GM23338 (cell line): ENCODE measurements at regions not wholly inside any gene's neighbourhood (a gene's known extent, or its start where the extent isn't known, plus 50 kb on each side); places are given as distances from the start of the nearest gene placed in this dataset.

Experiments
- ATAC-seq: fragments of 200-7000 bp; cut with Tn5 transposase; 3 replicates; pipeline ENCODE4 v1.9.1; 2020
- DNase-seq: peaks from one replicate; pipeline ENCODE4 v3.0.0-alpha.2; 2015; ENCODE audit warnings: low spot score
- H2AFZ ChIP-seq: fragments of 200-600 bp; sonication (generic); 2 replicates; pipeline ENCODE4 v1.8.0; 2016; ENCODE audit warnings: antibody characterized with exemption, mild to moderate bottlenecking, moderate library complexity
- H3F3A ChIP-seq: fragments of 200-600 bp; sonication (generic); replicated peaks from 2 replicates; pipeline ENCODE4 v1.8.0; 2017; ENCODE audit warnings: antibody characterized with exemption, mixed run types, low read depth
- H3K27ac ChIP-seq: fragments of 200-600 bp; sonication (generic); 2 replicates; pipeline ENCODE4 v1.6.1; 2016; ENCODE audit warnings: low read depth
- H3K27me3 ChIP-seq: fragments of 200-600 bp; sonication (generic); 2 replicates; pipeline ENCODE4 v1.8.0; 2016; ENCODE audit warnings: mild to moderate bottlenecking, mixed run types, moderate library complexity; ENCODE audit not compliant: insufficient read depth
- H3K36me3 ChIP-seq: fragments of 200-600 bp; sonication (generic); 2 replicates; pipeline ENCODE4 v1.8.0; 2016; ENCODE audit warnings: mild to moderate bottlenecking; ENCODE audit not compliant: insufficient read depth
- H3K4me1 ChIP-seq: fragments of 200-600 bp; sonication (generic); 2 replicates; pipeline ENCODE4 v1.8.0; 2016; ENCODE audit warnings: mild to moderate bottlenecking, moderate library complexity; ENCODE audit not compliant: insufficient read depth
- H3K4me2 ChIP-seq: fragments of 200-600 bp; sonication (generic); 2 replicates; pipeline ENCODE4 v1.7.1; 2017; ENCODE audit warnings: mixed run types
- H3K4me3 ChIP-seq: fragments of 200-600 bp; sonication (generic); 2 replicates; pipeline ENCODE4 v1.6.1; 2016; ENCODE audit warnings: mixed run types
- H3K79me2 ChIP-seq: fragments of 200-600 bp; sonication (generic); replicated peaks from 2 replicates; pipeline ENCODE4 v1.8.0; 2017; ENCODE audit warnings: mild to moderate bottlenecking; ENCODE audit not compliant: insufficient read depth
- H3K9me2 ChIP-seq: fragments of 200-600 bp; sonication (generic); 2 replicates; pipeline ENCODE4 v1.8.0; 2017; ENCODE audit not compliant: insufficient read depth
- H4K20me1 ChIP-seq: fragments of 200-600 bp; sonication (generic); replicated peaks from 2 replicates; pipeline ENCODE4 v1.8.0; 2017; ENCODE audit warnings: mild to moderate bottlenecking; ENCODE audit not compliant: insufficient read depth
- H3K27ac Mint-ChIP-seq: 2 replicates; pipeline ENCODE4 v1.8.0; 2020; ENCODE audit warnings: inconsistent platforms, mild to moderate bottlenecking, moderate library complexity, mixed read lengths
- H3K27me3 Mint-ChIP-seq: 3 replicates; pipeline ENCODE4 v1.8.0; 2022; ENCODE audit warnings: low read depth, mild to moderate bottlenecking, moderate library complexity, mixed read lengths, inconsistent platforms; ENCODE audit not compliant: insufficient read depth, poor library complexity
- H3K36me3 Mint-ChIP-seq: 3 replicates; pipeline ENCODE4 v1.8.0; 2021; ENCODE audit warnings: low read depth, mild to moderate bottlenecking, inconsistent platforms, moderate library complexity, mixed read lengths
- H3K4me1 Mint-ChIP-seq: 3 replicates; pipeline ENCODE4 v1.8.0; 2020; ENCODE audit warnings: mild to moderate bottlenecking, inconsistent platforms, mixed read lengths
- H3K4me3 Mint-ChIP-seq: 3 replicates; pipeline ENCODE4 v1.8.0; 2021; ENCODE audit warnings: moderate library complexity, mild to moderate bottlenecking, inconsistent platforms, mixed read lengths
- H3K9me3 Mint-ChIP-seq: 3 replicates; pipeline ENCODE4 v1.8.0; 2020; ENCODE audit warnings: moderate library complexity, mild to moderate bottlenecking, inconsistent platforms, mixed read lengths
- CREB1 ChIP-seq: fragments of 250-450 bp; sonication (Bioruptor Pico); IDR thresholded peaks from 2 replicates; pipeline ENCODE4 v1.5.0; 2020; ENCODE audit warnings: low read depth, mild to moderate bottlenecking, moderate library complexity
- EZH2 ChIP-seq: fragments of 200-600 bp; sonication (generic); IDR thresholded peaks from one replicate; pipeline ENCODE4 v1.8.0; 2017; ENCODE audit warnings: antibody characterized with exemption, mild to moderate bottlenecking, low read depth; ENCODE audit not compliant: unreplicated experiment
- JUNB ChIP-seq: IDR thresholded peaks from one replicate; pipeline ENCODE4 v1.6.1; 2016; ENCODE audit warnings: antibody characterized with exemption; ENCODE audit not compliant: unreplicated experiment
- NANOG ChIP-seq: IDR thresholded peaks from 2 replicates; pipeline ENCODE4 v1.6.1; 2016; ENCODE audit warnings: antibody characterized with exemption, borderline replicate concordance
- POLR2AphosphoS5 ChIP-seq: IDR thresholded peaks from 2 replicates; pipeline ENCODE4 v1.6.1; 2016; ENCODE audit warnings: antibody characterized with exemption, low read depth
- STAT1 ChIP-seq: IDR thresholded peaks from one replicate; pipeline ENCODE4 v1.6.1; 2016; ENCODE audit warnings: antibody characterized with exemption; ENCODE audit not compliant: unreplicated experiment
- ZNF114 ChIP-seq: fragments of 250-450 bp; sonication (Bioruptor Pico); IDR thresholded peaks from 2 replicates; pipeline ENCODE4 v1.5.0; 2020; ENCODE audit warnings: mild to moderate bottlenecking, moderate library complexity
- ZNF331 ChIP-seq: fragments of 250-450 bp; sonication (Bioruptor Pico); IDR thresholded peaks from 2 replicates; pipeline ENCODE4 v1.5.0; 2020; ENCODE audit warnings: low read depth, mild to moderate bottlenecking, moderate library complexity
- ZNF462 ChIP-seq: fragments of 250-450 bp; sonication (Bioruptor Pico); IDR thresholded peaks from 2 replicates; pipeline ENCODE4 v1.5.0; 2020; ENCODE audit warnings: mild to moderate bottlenecking, moderate library complexity
- TF ChIP-seq, protein P1 (sequence below), 2 experiments: fragments of 200-600 bp in 1 of 2; sonication (generic) in 1 of 2; conservative IDR thresholded peaks; 2 replicates each; pipeline versions ENCODE4 v1.5.1 to v1.6.1; 2016 to 2017; ENCODE audit warnings: antibody characterized with exemption in 2 of 2, low read depth in 2 of 2, mild to moderate bottlenecking in 2 of 2, moderate library complexity in 1 of 2

DNA sequence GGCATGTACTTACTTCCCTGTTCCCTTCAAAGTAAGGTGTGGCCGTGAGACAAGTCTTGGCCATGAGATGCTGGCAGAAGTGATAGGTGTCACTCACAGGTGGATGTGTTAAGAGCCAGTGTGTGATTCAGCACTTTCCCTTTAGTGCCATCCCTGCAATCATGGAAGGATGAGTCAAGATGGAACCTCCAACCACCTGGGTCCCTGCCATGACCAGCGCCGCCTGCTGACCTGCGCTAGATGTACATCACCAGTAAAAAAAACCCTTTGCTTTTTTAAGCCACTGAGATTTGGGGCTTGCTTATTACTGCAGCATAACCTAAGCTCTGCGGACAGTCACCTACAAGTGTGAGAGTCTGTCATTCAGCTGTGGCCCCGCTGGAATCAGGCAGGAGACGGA is 71.7 kb downstream of the TOMM20 start:
- no peaks in the 10 kb centered on the region for H3K79me2 ChIP-seq
- no peak overlapping the region for H3K4me3 ChIP-seq
- no peak for DNase-seq
- Mint-ChIP-seq H3K27ac (no peak overlapping the region), H3K4me1 (peaks cover 39% of the 10 kb centered on the region), H3K27me3 (peaks cover 6% of the 10 kb centered on the region), H3K9me3 (no peaks in the 10 kb centered on the region; the same call in 2 of the 3 replicates), H3K4me3 (no peak overlapping the region), H3K36me3 (no peaks in the 10 kb centered on the region; the same call in 2 of the 3 replicates)
- peaks cover 23% of the 10 kb centered on the region for H3K4me1 ChIP-seq
- no peak overlapping the region for H3K27ac ChIP-seq
- no peak overlapping the region for H2AFZ ChIP-seq
- no peaks in the 10 kb centered on the region for H3K9me2 ChIP-seq
- 0 out of 2 replicates have a peak, but pooled peaks cover 6% of the 10 kb centered on the region for H3F3A ChIP-seq
- no peaks in the 10 kb centered on the region for H4K20me1 ChIP-seq
- ATAC-seq: no peak
- TF ChIP-seq, protein P1, sequence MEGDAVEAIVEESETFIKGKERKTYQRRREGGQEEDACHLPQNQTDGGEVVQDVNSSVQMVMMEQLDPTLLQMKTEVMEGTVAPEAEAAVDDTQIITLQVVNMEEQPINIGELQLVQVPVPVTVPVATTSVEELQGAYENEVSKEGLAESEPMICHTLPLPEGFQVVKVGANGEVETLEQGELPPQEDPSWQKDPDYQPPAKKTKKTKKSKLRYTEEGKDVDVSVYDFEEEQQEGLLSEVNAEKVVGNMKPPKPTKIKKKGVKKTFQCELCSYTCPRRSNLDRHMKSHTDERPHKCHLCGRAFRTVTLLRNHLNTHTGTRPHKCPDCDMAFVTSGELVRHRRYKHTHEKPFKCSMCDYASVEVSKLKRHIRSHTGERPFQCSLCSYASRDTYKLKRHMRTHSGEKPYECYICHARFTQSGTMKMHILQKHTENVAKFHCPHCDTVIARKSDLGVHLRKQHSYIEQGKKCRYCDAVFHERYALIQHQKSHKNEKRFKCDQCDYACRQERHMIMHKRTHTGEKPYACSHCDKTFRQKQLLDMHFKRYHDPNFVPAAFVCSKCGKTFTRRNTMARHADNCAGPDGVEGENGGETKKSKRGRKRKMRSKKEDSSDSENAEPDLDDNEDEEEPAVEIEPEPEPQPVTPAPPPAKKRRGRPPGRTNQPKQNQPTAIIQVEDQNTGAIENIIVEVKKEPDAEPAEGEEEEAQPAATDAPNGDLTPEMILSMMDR (conservative IDR thresholded peaks at IDR 0.05; ENCODE audit: low read depth in 2 of 2): peak; percentile 31 to 44; a peak in 2 of 4 replicates
- TF ChIP-seq CREB1: no peak
- H3K4me2 ChIP-seq: no peak overlapping the region
- H3K27me3 ChIP-seq: no peaks in the 10 kb centered on the region
- H3K36me3 ChIP-seq: no peaks in the 10 kb centered on the region

DNA sequence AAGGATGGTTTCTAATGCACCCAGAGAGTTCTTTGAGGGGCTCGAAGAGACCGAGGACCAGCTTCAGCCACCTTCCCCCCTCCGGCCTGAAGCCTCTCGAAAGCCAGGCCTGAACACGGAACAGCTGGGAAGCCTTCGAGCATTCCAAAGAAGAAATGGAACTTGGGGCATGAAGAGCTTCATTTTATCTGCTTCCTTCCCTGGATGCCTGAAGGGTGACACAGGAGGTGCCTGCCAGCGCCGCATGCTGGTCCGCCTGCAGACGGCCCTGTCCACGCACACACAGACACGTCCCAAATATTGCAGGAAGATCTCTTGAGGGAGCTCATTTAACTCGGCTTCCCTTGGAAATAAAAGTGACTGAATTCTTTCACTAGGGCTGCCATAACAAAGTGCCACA is 73.7 kb downstream of the TOMM20 start:
- Histone ChIP-seq H3K27me3 (no peaks in the 10 kb centered on the region), H3K4me3 (no peak overlapping the region), H3K9me2 (no peaks in the 10 kb centered on the region), H3K36me3 (no peaks in the 10 kb centered on the region), H3K4me2 (no peak overlapping the region), H3K4me1 (peaks cover 5% of the 10 kb centered on the region; the same call in 1 of the 2 replicates), H3K27ac (no peak overlapping the region), H3F3A (no peaks in the 10 kb centered on the region), H4K20me1 (no peaks in the 10 kb centered on the region), H3K79me2 (no peaks in the 10 kb centered on the region), H2AFZ (no peak overlapping the region)
- Mint-ChIP-seq H3K4me1 (peaks cover 26% of the 10 kb centered on the region), H3K4me3 (no peak overlapping the region), H3K36me3 (no peaks in the 10 kb centered on the region; the same call in 2 of the 3 replicates), H3K9me3 (no peaks in the 10 kb centered on the region; the same call in 2 of the 3 replicates), H3K27ac (no peak overlapping the region), H3K27me3 (no peaks in the 10 kb centered on the region)
- ATAC-seq: no peak
- no peak for DNase-seq
- TF ChIP-seq, protein P1 (conservative IDR thresholded peaks at IDR 0.05; ENCODE audit: low read depth in 2 of 2): no peak
- no peak for TF ChIP-seq ZNF462
- TF ChIP-seq JUNB: no peak
- no peak for TF ChIP-seq STAT1
- no peak for TF ChIP-seq EZH2
- no peak for TF ChIP-seq POLR2AphosphoS5
- no peak for TF ChIP-seq NANOG
- no peak for TF ChIP-seq ZNF331
- no peak for TF ChIP-seq ZNF114 (CRISPR knock-in tag)
